HEK293T (cell line): ENCODE measurements at regions not wholly inside any gene's neighbourhood (a gene's known extent, or its start where the extent isn't known, plus 50 kb on each side); places are given as distances from the start of the nearest gene placed in this dataset.

ENCODE experiments used
- ELF4 ChIP-seq: fragments of 450-650 bp; IDR thresholded peaks from 2 replicates; pipeline ENCODE4 v1.6.1; 2017; ENCODE audit warnings: antibody characterized with exemption
- FOXK2 ChIP-seq: fragments of 450-650 bp; IDR thresholded peaks from 2 replicates; pipeline ENCODE4 v1.6.1; 2016; ENCODE audit warnings: mild to moderate bottlenecking
- FOXM1 ChIP-seq: fragments of 450-650 bp; IDR thresholded peaks from 2 replicates; pipeline ENCODE4 v1.6.1; 2017; ENCODE audit warnings: mild to moderate bottlenecking, borderline replicate concordance
- L3MBTL2 ChIP-seq: fragments of 450-650 bp; conservative IDR thresholded peaks from 2 replicates; pipeline ENCODE4 v1.6.1; 2016; ENCODE audit warnings: mild to moderate bottlenecking
- NFRKB ChIP-seq: fragments of 450-650 bp; IDR thresholded peaks from 2 replicates; pipeline ENCODE4 v1.6.1; 2016; ENCODE audit warnings: mild to moderate bottlenecking, moderate library complexity

DNA sequence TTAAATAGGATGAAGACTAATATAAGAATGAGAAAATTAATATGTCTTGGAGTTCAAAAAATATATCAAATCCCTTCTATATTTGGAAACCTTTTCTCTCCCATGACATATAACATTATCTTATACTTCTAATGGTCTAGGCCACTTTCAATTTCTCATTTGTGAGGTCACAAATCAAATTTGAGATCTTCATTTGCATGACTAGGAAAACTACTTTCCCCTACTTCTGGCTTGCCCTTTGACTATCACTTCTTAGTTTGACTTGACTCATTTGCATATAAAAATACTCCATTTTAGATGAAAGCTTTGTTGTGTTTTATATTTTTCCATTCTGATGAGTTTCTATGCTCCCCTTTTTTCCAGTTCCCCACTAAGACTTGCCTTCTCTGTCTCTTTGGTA, 598.6 kb upstream of the TBL1XR1 start:
- TF ChIP-seq NFRKB (no peak), L3MBTL2 (no peak), FOXM1 (no peak), ELF4 (no peak), FOXK2 (no peak)
